SK-N-MC (cell line): ENCODE measurements at regions not wholly inside any gene's neighbourhood (a gene's known extent, or its start where the extent isn't known, plus 50 kb on each side); places are given as distances from the start of the nearest gene placed in this dataset.

Source experiments
- DNase-seq: peaks from one replicate; pipeline ENCODE4 v3.0.0-alpha.2; 2011; ENCODE audit warnings: low read depth, low spot score
- H3K27ac ChIP-seq: fragments of 200-600 bp; sonication (generic); 2 replicates; pipeline ENCODE4 v1.5.1; 2016; ENCODE audit warnings: mixed run types
- H3K36me3 ChIP-seq: fragments of 200-600 bp; sonication (generic); 2 replicates; pipeline ENCODE4 v1.6.1; 2017; ENCODE audit warnings: antibody characterized with exemption, low read length, mixed read lengths; ENCODE audit not compliant: insufficient read depth
- H3K4me3 ChIP-seq: fragments of 200-600 bp; sonication (generic); 2 replicates; pipeline ENCODE4 v1.5.1; 2016
- H3K9ac ChIP-seq: fragments of 200-600 bp; sonication (generic); 2 replicates; pipeline ENCODE4 v1.8.0; 2017; ENCODE audit warnings: mixed run types, mixed read lengths; ENCODE audit not compliant: insufficient read length
- H3K9me3 ChIP-seq: fragments of 200-600 bp; sonication (generic); 2 replicates; pipeline ENCODE4 v1.6.1; 2017; ENCODE audit warnings: low read depth, mild to moderate bottlenecking, antibody characterized with exemption, low read length, moderate library complexity, mixed read lengths
- EZH2 ChIP-seq: fragments of 200-600 bp; sonication (generic); IDR thresholded peaks from one replicate; pipeline ENCODE4 v1.6.1; 2017; ENCODE audit warnings: antibody characterized with exemption
- FOXP2 ChIP-seq: optimal IDR thresholded peaks from 2 replicates; pipeline ENCODE3; 2011; ENCODE audit warnings: mild to moderate bottlenecking, moderate library complexity; ENCODE audit not compliant: insufficient read depth; ENCODE audit errors: extremely low read length, control extremely low read depth
- POLR2AphosphoS5 ChIP-seq: IDR thresholded peaks from 2 replicates; pipeline ENCODE4 v1.6.1; 2012; ENCODE audit warnings: mild to moderate bottlenecking, low read depth, low read length, borderline replicate concordance

DNA sequence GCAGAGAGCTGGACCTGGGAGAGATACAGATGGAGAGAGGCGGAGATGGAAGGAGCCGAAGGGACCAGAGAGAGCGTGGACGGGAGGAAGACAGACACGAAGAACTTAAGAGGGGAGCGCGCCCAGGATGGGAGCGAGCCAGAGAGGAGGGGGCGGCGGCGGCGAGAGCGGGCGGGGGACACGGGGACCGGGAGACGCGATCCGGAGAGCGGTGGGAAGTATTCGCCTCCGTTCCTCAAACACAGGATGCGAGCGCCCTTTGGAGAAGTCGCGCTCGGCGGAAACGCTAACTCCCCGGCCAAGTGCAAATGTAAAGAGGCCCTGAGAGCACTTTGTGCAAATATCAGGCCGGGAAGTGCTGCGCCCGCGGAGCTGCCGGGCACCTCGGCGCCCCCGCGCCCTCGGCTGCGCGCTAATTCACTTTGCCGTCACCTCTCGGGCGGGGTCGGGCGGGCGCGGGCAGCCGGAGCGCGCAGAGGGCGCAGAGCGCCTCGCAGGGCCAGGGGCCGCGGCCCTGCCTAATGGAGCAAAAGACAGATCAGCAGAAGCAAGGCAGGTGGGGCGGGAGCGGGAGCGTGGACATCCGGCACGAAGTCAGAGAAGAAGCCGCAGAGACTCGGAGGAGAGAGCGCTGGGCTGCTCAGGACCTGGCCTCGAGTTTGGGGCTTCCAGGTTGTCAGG lies 281.2 kb downstream of the RRAGC start:
- Histone ChIP-seq H3K9me3 (no peaks in the 10 kb centered on the region), H3K36me3 (no peaks in the 10 kb centered on the region), H3K4me3 (no peak overlapping the region), H3K9ac (no peak overlapping the region), H3K27ac (no peak overlapping the region)
- TF ChIP-seq POLR2AphosphoS5 (no peak), EZH2 (no peak), FOXP2 (no peak)
- no peak for DNase-seq

- no peak for TF ChIP-seq POLR2AphosphoS5
- DNase-seq: no peak
- no peaks in the 10 kb centered on the region for H3K36me3 ChIP-seq
- H3K27ac ChIP-seq: no peak overlapping the region
- H3K9ac ChIP-seq: no peak overlapping the region
- H3K4me3 ChIP-seq: no peak overlapping the region
- no peaks in the 10 kb centered on the region for H3K9me3 ChIP-seq
Measured at GRCh38 chr1:38577937-38578270, 281.7 kb downstream of the RRAGC start.

DNA sequence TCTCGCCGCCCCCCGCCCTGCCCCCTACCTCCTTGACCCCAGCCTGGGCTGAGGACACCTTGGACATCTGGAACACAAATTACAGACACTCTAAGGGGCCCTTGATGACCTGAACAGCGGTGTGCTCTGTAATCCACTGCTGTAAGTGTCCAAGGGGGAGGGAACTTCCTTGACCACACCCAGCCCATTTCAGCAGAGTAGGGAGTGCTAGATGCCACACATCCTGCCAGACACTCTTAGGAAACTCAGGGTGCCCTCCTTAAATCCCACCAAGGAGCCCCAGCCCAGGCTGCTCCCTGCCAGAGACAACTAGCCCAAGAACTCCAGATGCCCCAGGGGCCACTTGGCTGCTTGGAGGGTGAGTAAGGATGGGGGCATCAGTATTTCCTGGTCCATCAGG lies 282.2 kb downstream of the RRAGC start:
- Histone ChIP-seq H3K36me3 (no peaks in the 10 kb centered on the region), H3K27ac (no peak overlapping the region), H3K9me3 (no peaks in the 10 kb centered on the region), H3K4me3 (no peak overlapping the region), H3K9ac (no peak overlapping the region)
- DNase-seq: no peak
- TF ChIP-seq POLR2AphosphoS5 (no peak), EZH2 (no peak), FOXP2 (no peak)

DNA sequence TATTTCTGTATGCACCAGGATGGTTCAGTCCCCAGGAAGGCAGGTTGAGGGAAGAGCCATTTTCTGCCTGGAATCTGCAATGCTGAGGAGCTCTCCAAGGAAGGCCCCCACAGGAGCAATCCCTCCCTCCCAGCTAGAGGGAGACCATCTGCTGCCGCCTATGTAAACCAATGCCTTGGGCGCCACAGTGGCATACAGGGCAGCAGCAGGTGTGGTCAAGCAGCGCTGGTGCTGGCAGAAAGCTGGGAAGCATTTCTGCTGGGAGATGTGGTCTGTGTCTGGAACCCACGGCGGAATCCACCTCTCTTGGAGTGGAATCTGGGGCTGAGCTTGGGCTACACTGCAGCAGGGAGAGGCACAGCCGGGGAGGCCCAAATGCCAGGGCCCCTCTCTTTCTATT lies 283.3 kb downstream of the RRAGC start:
- no peak overlapping the region for H3K9ac ChIP-seq
- H3K36me3 ChIP-seq: no peaks in the 10 kb centered on the region
- no peaks in the 10 kb centered on the region for H3K9me3 ChIP-seq
- no peak overlapping the region for H3K27ac ChIP-seq
- TF ChIP-seq FOXP2: no peak
- TF ChIP-seq POLR2AphosphoS5: no peak
- no peak for TF ChIP-seq EZH2
- no peak for DNase-seq
- no peak overlapping the region for H3K4me3 ChIP-seq

GRCh38 chr1:38571726-38572125 lies 287.8 kb downstream of the RRAGC start:
- no peak for TF ChIP-seq EZH2
- TF ChIP-seq POLR2AphosphoS5: no peak
- no peak for TF ChIP-seq FOXP2
- Histone ChIP-seq H3K27ac (no peak overlapping the region), H3K9ac (peak overlapping the region; percentile 8), H3K36me3 (no peaks in the 10 kb centered on the region), H3K4me3 (no peak overlapping the region), H3K9me3 (no peaks in the 10 kb centered on the region)
- DNase-seq: no peak

- no peaks in the 10 kb centered on the region for H3K36me3 ChIP-seq
- no peak overlapping the region for H3K9ac ChIP-seq
- H3K9me3 ChIP-seq: no peaks in the 10 kb centered on the region
- no peak for TF ChIP-seq EZH2
- no peak for TF ChIP-seq FOXP2
- TF ChIP-seq POLR2AphosphoS5: no peak
- no peak for DNase-seq
- H3K4me3 ChIP-seq: no peak overlapping the region
- H3K27ac ChIP-seq: no peak overlapping the region
Measured at GRCh38 chr1:38570657-38570975, 289.0 kb downstream of the RRAGC start.

DNA sequence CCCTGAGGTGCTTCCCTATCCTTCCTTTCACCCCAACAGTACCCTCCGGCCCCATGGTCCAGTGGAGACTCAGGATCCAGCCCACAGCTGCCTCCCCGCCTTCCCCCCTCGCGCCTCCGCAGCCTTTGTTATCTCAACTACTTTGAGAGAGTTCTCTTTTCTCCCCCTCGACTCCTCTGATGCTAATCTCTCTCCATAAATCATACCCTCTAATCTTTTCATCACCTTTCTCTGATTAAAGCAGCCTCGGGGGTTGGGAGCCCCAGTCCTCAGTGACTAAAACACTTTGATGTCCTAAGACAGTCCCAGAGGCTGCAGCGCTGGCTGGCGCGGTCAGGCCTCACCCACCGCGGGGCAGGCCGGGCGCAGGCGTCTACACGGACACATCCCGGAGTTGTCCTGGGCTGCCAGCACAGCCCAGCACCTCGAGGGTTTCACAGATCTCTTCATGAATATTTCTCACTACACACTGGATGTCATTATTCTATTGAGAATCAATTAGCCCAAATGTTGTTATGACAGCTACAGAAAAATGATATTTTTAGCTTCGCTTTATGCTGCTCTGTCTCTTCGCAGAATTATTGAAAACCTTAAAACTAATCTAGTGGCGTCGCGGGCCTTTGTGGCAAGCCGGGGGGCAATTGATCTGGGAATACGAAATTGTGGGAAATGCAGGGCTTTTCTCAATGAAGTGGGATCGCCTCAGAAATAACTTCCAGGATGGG lies 289.5 kb downstream of the RRAGC start:
- Histone ChIP-seq H3K9me3 (no peaks in the 10 kb centered on the region), H3K9ac (no peak overlapping the region), H3K4me3 (no peak overlapping the region), H3K27ac (no peak overlapping the region), H3K36me3 (no peaks in the 10 kb centered on the region)
- TF ChIP-seq EZH2 (no peak), FOXP2 (no peak), POLR2AphosphoS5 (no peak)
- no peak for DNase-seq

DNA sequence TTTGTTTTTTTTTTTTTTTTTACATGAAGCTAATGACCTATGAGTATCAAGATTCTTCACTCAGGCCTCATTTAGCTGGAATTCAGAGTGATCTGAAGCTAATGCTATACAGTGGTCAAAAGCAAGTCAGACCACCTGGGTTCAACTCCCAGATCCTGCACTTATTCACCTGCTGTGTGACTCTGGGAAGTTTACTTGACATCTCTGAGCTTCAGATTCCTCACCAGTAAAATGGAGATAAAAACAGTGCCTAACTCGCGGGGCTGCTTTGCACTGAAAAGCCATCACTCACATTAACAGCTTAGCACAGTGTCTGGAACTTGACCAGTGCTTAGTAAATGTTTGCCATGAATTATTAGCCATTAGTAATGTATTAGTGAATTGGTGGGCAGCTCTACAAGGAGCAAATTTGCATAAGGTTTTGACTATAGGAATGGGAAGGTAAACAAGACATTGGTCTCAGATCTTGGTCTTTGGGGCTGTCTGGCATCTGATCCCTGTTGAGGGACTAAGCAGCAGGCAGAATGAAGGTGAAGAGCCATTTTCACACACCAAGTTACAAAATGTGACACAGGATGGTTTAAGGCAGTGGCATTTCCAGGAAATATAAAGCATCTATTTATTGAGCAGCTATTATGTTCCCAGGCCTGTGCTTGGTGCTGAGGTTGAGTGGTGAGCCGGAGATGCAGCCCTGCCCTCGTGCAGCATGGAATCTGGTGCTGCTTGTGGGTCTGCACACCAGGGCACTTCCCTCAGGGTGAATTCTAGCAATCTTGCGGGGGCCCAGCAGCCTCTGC lies 291.3 kb downstream of the RRAGC start:
- no peak overlapping the region for H3K9ac ChIP-seq
- H3K36me3 ChIP-seq: no peaks in the 10 kb centered on the region
- H3K4me3 ChIP-seq: no peak overlapping the region
- no peaks in the 10 kb centered on the region for H3K9me3 ChIP-seq
- H3K27ac ChIP-seq: no peak overlapping the region
- DNase-seq: no peak
- TF ChIP-seq EZH2 (no peak), POLR2AphosphoS5 (no peak), FOXP2 (no peak)
